ENCODE measurements at regions not wholly inside any gene's neighbourhood (a gene's known extent, or its start where the extent isn't known, plus 50 kb on each side); places are given as distances from the start of the nearest gene placed in this dataset.

- Histone ChIP-seq H3K36me3 (ENCODE audit: control insufficient read depth, insufficient read depth, low read length) (no peaks in the 10 kb centered on the region), H3K27me3 (ENCODE audit: control insufficient read depth, insufficient read depth, low read length) (no peaks in the 10 kb centered on the region), H3K4me2 (ENCODE audit: low read length) (no peak overlapping the region), H2AFZ (no peak overlapping the region), H3K27ac (no peak overlapping the region), H3K4me3 (ENCODE audit: low read depth, low read length) (no peak overlapping the region), H3K79me2 (no peaks in the 10 kb centered on the region), H3K4me1 (no peaks in the 10 kb centered on the region), H3K9me3 (ENCODE audit: control insufficient read depth, low read length) (no peaks in the 10 kb centered on the region), H3K9ac (no peak overlapping the region)
- TF ChIP-seq CTCF (IDR thresholded peaks at IDR 0.05), result no peak
Observed at GRCh38 chr4:11843340-11843739, 414.6 kb upstream of the HS3ST1 start.

GRCh38 chr4:11842620-11843263, 414.0 kb upstream of the HS3ST1 start:
- Histone ChIP-seq H3K9me3 (ENCODE audit: control insufficient read depth, low read length) (no peaks in the 10 kb centered on the region), H3K27me3 (ENCODE audit: control insufficient read depth, insufficient read depth, low read length) (no peaks in the 10 kb centered on the region), H2AFZ (no peak overlapping the region), H3K27ac (no peak overlapping the region), H3K36me3 (ENCODE audit: control insufficient read depth, insufficient read depth, low read length) (no peaks in the 10 kb centered on the region), H3K9ac (no peak overlapping the region), H3K4me3 (ENCODE audit: low read depth, low read length) (no peak overlapping the region), H3K4me2 (ENCODE audit: low read length) (no peak overlapping the region), H3K79me2 (no peaks in the 10 kb centered on the region), H3K4me1 (no peaks in the 10 kb centered on the region)
- no peak for TF ChIP-seq CTCF (IDR thresholded peaks at IDR 0.05)

GRCh38 chr4:11839889-11840288, 411.2 kb upstream of the HS3ST1 start:
- no peaks in the 10 kb centered on the region for H3K36me3 ChIP-seq (ENCODE audit: control insufficient read depth, insufficient read depth, low read length)
- H3K4me1 ChIP-seq, result no peaks in the 10 kb centered on the region
- TF ChIP-seq CTCF (IDR thresholded peaks at IDR 0.05), result no peak
- H3K4me2 ChIP-seq (ENCODE audit: low read length), result no peak overlapping the region
- no peaks in the 10 kb centered on the region for H3K9me3 ChIP-seq (ENCODE audit: control insufficient read depth, low read length)
- H3K27me3 ChIP-seq (ENCODE audit: control insufficient read depth, insufficient read depth, low read length), result no peaks in the 10 kb centered on the region
- no peak overlapping the region for H2AFZ ChIP-seq
- no peak overlapping the region for H3K9ac ChIP-seq
- no peak overlapping the region for H3K4me3 ChIP-seq (ENCODE audit: low read depth, low read length)
- no peak overlapping the region for H3K27ac ChIP-seq
- H3K79me2 ChIP-seq, result no peaks in the 10 kb centered on the region

GRCh38 chr4:11831739-11832138, 403.0 kb upstream of the HS3ST1 start:
- H3K9me3 ChIP-seq (ENCODE audit: control insufficient read depth, low read length), result no peaks in the 10 kb centered on the region
- H3K9ac ChIP-seq, result no peak overlapping the region
- no peak for TF ChIP-seq CTCF (IDR thresholded peaks at IDR 0.05)
- H2AFZ ChIP-seq, result no peak overlapping the region
- no peak overlapping the region for H3K4me3 ChIP-seq (ENCODE audit: low read depth, low read length)
- no peak overlapping the region for H3K4me2 ChIP-seq (ENCODE audit: low read length)
- no peaks in the 10 kb centered on the region for H3K79me2 ChIP-seq
- H3K4me1 ChIP-seq, result no peaks in the 10 kb centered on the region
- H3K27me3 ChIP-seq (ENCODE audit: control insufficient read depth, insufficient read depth, low read length), result no peaks in the 10 kb centered on the region
- H3K36me3 ChIP-seq (ENCODE audit: control insufficient read depth, insufficient read depth, low read length), result no peaks in the 10 kb centered on the region
- H3K27ac ChIP-seq, result no peak overlapping the region

- H3K36me3 ChIP-seq (ENCODE audit: control insufficient read depth, insufficient read depth, low read length), result no peaks in the 10 kb centered on the region
- no peak overlapping the region for H3K9ac ChIP-seq
- H3K4me2 ChIP-seq (ENCODE audit: low read length), result no peak overlapping the region
- no peak for TF ChIP-seq CTCF (IDR thresholded peaks at IDR 0.05)
- no peak overlapping the region for H3K27ac ChIP-seq
- no peaks in the 10 kb centered on the region for H3K4me1 ChIP-seq
- no peaks in the 10 kb centered on the region for H3K79me2 ChIP-seq
- H3K4me3 ChIP-seq (ENCODE audit: low read depth, low read length), result no peak overlapping the region
- H2AFZ ChIP-seq, result no peak overlapping the region
- no peaks in the 10 kb centered on the region for H3K9me3 ChIP-seq (ENCODE audit: control insufficient read depth, low read length)
- H3K27me3 ChIP-seq (ENCODE audit: control insufficient read depth, insufficient read depth, low read length), result no peaks in the 10 kb centered on the region
Observed at GRCh38 chr4:11824566-11824965, 395.9 kb upstream of the HS3ST1 start.
